ENCODE measurements at regions not wholly inside any gene's neighbourhood (a gene's known extent, or its start where the extent isn't known, plus 50 kb on each side); places are given as distances from the start of the nearest gene placed in this dataset.
"Not testable (repeated sequence)": the region's sequence is repeated elsewhere in the genome, so short reads cannot be mapped to it uniquely, and the experiment has no call there.

DNA sequence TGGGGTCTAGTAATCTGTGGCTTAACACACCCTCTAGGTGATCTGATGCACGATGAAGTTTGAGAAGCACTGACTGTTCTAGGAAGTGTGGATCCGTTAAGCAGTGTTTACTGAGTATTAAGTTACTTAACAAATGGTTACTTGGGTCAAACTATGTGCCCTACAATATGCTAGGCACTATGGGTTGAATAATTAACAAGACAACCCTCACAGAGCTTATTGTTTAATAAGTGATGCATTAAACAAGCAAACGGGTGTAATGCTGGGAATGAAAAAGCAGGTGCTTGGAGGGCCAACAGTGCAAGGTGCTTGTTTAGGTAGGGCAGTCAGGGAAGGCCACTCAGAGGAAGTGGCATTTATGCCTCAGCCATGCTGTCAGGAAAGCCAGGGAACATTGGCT lies 378.0 kb upstream of the PODXL start:
- DNase-seq, result no peak

DNA sequence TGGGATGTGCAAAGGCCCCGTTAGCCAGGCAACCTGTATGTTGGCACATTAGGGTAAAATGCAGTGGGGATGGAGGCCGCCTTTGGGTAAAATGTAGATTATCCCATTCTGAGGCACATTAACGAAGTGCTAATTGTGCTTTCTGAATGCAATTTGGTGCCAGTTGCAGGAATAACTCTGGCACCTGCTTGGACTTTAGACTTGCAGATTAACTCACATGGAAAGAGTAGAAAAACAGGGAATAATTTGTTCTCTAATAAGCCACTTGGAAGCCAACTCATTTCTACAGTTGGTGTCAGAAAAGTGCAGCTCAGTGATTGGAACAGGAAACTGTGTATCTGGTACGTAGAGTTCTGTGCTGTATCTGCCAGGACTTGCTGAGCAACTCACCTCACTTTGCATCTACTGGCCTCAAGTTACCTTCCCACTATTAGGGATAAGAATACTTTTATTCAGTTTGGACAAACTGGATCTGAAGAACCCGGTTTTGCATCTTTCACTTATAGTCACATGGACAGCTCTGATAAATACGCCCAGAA lies 377.4 kb upstream of the PODXL start:
- no peak for DNase-seq

DNA sequence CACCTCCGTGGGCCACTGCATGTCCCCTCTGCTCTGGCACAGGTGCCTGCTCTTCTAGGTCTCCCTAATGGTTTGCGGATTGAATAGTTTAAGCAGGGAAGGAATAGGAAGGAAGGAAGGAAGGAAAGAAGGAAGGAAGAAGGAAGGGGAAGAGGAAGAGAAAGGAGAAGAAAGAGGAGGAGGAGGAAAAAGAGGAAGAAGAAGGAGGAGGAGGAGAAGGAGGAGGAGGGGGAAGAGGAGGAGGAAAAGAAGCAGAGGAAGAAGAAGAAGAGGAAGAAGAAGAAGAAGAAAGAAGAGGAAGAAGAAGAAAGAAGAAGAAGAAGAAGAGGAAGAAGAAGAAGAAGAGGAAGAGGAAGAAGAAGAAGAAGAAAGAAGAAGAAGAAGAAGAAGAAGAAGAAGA lies 376.8 kb upstream of the PODXL start:
- DNase-seq, result not testable (repeated sequence)

DNA sequence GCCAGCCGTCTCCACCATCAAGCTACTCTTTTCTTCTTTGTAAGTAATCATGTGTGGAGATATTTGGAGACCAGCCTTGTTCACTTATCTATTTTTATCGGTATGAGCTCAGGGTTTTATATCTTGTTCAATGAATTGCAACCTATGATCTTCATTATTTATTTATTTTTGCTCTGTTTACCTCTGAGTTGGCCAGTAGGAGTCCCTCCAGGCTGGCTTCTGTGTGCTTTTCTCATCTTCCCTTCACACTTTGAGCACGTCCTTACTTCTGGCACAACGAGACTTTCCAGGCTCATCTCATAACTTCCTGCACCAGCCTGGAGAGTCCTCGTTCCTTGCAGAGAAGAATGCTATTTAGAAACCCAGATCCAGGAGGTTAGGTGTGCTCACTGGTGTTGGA lies 375.8 kb upstream of the PODXL start:
- DNase-seq, result no peak

DNA sequence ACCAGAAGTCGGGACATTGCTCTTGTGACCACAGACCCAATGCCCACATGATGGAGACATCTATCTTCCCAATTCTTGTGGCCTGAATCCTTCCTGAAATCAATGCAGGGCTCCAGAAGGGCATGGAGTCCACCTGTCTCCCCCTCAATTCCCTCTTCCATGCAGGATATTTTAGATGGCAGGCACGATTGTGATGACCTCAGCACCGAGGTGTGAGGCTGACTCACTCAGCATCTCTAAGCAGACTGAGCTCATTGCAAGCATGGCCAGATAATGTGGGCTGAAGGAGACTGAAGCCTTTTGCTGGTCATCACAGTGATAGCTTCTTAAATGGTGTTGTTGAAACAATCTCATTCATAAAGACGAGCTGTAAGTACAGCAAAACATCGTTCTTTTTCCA lies 374.9 kb upstream of the PODXL start:
- DNase-seq, result no peak

DNA sequence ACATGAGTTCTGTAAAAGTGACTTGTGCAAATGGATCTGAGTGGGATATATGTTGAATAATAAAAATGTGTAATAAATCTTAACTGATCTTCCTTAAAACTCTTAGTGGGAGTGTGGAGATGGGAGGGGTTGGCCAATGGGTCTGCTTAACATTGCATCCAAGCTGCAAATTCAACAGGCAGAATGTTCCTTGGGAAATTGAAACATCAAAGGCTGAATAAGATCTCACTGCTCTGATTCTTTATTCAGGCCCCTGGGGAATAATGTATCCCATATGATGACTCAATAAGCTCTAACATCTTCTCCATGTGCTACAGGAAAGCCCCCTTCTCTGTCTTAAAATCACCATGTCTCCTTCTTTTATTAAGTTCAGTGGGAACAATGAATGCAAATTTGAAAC lies 373.2 kb upstream of the PODXL start:
- DNase-seq, result no peak

DNA sequence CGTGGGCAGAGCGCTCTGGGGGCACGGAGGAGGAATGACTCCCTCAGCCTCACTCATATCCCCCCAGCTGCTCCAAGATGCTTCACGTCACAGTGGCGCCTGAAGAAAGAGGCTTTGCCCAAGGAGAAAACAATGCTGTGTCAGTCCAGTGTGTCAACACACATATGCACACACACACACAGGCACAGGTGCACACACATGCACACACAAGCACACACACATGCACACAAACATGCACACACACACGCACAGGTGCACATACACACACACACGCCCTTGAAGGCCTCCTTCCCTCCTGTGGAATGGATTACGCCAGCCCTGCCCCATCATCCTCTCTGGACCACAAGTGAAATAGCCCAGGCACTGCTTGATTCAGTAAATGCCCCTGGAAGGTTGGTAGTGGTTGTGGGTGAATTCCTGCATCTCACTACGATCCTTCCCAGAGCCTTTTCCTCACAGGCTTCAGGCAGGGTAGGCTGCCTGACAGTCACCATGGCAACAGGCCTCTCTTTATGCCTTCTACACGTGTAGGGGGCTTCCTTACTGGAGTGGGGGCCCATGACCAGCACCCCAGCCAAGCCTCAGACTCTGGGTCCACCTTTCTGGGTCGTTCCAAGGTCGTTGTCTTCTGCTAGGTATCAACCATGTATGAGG lies 371.5 kb upstream of the PODXL start:
- no peak for DNase-seq

DNA sequence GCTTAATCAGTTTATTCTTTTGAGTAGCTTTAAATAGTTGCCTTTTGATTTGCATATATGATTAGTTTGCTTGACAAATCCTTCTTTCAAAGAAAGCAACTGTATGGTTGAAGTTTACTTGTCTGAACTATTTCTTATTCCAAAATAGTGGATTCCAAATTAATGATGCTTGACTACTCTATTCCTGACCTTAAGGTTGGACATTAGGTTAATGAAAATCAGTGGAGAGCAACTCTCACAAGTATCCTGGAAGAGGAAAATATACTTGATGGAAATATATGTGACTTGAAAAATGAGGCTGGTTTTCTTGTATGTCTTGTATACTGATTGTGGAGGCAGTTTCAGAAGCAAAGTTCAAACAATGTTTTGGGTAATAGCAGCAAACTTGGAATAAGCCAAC lies 369.2 kb upstream of the PODXL start:
- no peak for DNase-seq

DNA sequence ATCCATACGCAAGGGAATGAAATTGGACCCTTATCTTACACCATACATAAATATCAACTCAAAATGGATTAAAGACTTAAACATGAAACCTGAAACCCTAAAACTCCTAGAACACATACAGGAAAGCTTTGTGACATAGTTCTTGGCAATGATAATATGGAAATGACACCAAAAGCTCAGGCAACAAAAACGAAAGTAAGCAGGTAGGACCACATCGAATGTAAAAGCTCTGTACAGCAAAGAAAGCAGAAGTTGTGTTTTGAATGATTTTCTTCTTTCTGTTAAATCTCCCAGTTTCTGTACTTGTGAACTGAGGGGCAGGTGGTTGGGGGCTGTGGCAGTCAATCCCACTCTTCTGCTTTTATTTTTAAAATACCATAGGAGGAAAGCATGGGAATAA lies 368.4 kb upstream of the PODXL start:
- DNase-seq, result no peak

DNA sequence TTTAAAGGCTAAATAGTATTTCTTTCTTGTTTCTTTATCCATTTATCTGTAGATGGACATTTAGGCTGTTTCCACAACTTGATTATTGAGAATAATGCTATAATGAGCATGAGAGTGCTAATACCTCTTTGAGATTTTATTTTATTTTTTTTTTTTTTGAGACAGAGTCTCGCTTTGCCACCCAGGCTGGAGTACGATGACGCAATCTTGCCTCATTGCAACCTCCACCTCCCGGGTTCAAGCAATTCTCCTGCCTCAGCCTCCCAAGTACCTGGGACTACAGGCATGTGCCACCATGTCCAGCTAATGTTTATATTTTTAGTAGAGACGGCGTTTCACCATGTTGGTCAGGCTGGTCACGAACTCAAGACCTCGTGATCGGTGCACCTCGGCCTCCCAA lies 366.5 kb upstream of the PODXL start:
- DNase-seq, result not testable (repeated sequence)

DNA sequence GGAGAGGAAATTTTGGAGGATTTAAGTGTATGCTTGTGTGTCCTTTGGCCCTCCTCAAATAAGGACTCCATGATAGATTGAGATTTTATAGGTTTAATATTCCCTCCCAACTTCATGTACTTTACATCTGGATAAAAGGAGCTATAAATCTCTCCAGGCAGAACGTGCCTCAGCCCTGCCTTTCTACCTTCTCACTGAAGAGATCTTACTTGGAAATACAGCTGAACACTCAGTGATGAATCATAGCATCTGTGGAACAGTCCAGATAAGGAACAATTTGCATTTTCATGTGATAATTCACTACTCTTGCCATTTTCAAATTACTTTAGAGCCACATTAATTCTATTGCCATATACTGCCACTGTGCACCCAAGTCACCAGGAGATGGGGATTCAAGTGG lies 364.6 kb upstream of the PODXL start:
- no peak for DNase-seq

DNA sequence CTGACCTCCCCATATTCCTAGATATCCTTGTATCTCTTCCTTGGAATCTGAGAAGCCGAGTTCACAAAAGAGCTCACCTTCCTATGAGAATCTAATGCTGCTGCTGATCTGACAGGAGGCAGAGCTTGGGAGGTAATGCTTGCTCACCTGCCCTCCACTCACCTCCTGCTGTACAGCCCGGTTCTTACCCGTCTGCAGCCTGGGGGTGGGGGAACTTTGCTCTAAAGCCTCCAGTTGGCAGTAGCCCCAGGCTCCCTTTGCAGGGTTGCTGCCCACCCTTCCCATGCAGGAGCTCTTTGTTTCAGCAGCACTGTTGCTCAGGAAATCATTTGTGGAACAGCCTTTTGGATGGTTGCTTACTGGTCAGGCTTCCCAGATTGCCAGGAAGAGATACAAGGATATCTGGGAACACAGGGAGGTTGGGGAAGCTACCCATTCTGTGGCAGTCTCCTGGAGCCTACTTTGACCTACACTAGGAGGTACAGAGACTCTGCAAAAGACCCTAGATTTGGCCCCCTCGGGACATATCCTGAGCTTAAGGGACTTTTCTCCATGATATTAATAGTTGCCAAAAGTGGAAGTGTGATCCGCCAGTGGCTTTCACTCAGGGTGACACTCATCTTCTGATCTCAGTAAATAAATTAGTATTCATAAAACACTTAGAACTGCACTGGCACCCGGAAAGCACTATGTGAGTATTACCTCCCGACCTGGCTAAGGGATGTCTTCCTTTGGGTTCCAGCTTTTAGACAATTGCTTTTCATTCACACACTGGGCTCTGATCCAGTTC lies 363.7 kb upstream of the PODXL start:
- no peak for DNase-seq

DNA sequence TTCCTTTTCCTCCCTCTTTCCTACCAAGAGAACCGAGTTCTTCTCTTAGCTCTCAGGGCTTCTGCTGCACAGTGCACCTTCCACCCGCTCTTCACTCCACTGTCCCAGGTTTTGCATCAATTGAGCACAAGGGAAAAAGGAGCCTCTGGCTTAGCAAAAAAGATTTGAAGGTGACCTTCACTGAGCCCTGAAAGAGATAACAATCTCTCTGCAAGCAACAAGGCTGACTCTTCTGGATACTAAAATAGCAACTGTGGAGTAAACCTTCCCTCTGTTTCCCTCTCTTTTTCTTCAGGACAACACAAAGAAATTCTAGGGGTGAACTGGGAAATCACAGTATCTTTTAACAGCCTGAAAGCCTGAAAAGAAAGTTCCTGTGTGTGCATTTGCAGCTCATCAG lies 354.7 kb upstream of the PODXL start:
- no peak for DNase-seq

DNA sequence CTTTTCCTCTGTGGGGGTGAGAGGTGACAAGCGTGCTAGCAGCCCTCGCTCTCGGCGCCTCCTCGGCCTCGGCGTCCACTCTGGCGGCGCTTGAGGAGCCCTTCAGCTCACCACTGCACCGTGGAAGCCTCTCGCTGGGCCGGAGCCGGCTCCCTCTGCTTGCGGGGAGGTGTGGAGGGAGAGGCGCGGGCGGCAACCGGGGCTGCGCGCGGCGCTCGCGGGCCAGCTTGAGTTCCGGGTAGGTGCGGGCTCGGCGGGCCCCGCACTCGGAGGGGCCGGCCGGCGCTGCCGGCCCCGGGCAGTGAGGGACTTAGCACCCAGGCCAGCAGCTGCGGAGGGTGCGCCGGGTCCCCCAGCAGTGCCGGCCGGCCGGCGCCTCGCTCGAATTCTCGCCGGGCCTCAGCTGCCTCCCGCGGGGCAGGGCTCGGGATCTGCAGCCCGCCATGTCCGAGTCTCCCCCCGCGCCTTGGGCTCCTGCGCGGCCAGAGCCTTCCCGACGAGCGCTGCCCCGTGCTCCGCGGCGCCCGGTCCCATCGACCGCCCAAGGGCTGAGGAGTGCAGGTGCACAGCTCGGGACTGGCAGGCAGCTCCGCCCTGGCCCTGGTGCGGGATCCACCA lies 352.8 kb upstream of the PODXL start:
- peak; percentile 65 for DNase-seq

DNA sequence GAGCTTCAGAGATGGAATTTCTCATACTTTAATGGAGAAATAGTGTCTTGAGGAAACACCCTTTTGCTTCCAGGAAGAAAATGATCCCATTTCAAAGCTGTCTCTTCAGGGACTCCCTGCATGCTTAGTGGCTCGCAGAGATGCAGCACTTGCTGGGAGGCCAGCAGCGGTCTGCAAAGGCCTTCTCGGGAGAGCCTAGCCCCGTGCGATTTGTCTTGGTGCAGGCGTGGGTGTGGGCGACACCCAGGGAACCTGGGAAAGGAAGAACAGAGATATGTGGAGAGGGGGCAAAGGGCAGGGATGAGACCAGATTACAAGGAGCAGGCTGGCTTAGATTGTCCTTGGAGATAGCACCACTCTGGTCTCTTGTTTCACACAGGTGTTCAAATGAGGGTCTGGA lies 352.3 kb upstream of the PODXL start:
- DNase-seq, result no peak

DNA sequence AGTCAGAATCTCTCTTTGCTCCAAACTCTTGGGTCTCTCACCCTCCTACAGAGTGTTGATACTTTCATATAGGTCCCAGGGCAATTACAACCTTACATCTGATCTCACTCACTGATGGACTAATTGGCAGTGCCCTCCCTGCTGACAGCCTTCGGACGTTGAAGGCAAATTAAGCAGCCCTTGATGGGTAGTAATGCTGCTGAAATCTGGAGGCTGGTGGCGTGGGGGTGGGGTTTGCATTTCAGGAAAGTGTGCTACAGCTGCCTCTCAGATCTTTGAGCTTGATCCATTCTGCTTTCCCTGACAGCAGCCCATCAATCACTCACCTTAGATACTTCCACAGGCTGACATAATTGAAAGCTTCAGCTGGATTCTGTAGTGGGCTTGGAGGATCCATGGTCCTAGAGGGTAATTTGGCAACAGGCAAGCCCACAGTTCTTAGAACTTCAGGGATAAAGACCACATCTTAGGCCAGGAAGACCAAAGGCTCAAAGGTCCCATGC lies 349.1 kb upstream of the PODXL start:
- DNase-seq, result no peak

DNA sequence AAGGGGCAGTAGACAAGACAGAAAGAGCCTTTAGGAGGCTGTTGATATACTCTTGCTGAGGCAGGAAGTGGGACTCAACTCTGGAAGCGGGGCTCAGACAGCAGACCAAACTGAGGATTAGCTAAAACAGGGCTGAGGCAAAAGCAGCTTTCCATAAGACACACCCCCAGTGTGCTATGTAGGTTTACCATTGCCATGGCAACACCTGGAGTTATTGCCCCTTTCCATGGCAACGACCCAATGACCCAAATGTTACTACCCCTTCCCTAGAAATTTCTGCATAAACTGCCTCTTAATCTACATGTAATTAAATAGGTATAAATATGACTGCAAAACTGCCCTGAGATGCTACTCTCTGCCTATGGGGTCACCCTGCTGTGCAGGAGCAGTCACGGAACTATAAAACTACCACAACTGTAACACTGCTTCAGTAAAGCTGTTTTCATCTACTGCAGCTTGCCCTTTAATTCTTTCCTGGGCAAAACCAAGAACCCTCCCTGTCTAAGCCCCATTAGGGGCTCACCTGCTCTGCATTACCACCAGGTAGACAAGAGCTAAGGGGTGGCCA lies 348.4 kb upstream of the PODXL start:
- no peak for DNase-seq

DNA sequence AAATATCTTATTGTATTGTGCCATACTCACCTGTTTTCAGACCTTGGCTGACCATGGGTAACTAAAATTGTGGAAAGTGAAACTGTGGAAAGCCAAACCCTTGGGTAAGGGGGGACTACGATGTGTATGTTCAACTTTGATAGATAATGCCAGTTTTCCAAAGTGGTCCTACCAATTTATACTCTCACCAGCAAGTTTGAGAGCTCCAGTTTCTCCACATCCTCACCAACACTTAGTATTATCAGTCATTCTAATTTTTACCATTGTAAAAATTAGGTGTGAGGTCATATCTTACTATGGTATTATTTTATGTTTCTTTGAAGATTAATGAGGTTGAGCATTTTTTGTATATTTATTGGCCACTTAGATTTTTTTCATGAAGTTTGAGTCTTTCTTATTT lies 346.9 kb upstream of the PODXL start:
- DNase-seq, result no peak

DNA sequence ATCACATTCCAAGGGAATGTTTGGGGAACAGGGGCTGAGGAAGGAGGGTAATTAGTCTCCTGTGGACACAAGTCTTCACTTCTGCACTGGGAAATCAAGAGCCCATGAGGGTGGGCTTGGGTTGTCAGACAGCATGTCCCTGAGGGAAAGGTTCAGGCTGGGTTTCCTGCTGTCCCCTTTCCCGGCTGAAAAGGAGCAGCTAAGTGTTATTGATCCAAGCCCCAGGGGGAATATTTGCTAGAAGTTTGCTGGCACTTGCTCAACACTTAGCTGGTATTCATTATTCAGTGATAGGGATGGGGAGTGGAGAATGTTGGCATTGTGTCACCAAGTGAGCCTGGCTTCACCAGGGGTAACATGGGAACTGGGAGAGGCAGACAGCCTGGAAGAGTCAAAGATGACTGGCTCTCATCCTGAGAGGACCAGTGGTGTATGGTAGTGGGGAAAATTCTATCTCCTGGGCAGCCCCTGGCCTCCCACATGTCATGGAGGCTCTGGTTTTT lies 344.4 kb upstream of the PODXL start:
- no peak for DNase-seq

DNA sequence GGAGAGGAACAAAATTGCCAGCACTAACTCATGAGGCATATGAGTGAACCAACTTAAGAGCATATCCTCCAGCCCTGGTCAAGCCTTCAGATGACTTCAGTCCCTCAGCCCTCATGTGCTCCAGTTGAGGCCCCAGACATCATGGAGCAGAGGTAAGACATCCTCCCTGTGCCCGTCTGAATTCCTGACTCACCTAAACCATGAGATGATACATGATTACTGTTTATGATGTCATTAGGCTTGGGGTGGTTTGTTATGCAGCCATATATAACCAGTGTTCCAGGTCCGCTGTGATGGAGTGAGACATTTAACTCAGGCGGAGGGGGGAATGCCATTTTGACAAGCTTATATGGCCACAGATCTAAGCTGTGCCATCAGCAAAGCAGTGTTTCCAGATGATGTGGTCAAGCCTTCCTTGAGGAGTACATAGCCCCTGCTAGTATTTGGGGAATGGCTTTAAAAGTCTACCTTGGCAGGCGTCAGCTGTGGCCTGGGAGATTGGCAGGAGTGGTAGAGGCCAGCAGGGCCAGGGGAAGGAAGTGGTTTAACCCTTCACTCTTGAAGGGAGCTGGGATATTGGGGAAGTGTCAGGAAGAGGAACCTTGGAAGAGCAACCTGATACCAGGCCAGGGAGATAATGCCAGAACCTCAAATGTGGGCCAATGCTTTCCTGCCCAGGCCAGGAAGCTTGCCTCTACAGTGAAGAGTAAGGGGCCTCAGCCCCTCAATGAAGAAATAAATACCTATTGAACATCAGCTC lies 343.0 kb upstream of the PODXL start:
- no peak for DNase-seq

DNA sequence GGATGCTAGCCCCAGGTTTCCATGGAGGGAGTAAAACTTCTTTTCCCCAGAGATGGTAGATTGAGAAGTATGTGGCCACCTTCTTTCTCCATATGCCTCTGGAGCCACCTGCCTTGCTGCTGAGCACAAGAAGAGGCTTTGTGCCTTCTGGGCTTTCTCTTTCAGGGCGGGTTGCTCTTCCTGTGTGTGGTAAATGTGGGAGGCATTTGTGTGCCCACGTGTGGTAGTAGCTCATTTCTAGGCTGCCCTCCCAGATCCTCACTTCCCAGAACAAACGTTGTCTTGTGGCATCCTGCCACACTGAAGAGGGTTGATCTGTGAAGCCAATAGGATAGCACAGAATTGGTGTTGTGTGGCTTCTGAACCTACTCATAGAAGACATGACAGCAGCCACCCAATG lies 342.0 kb upstream of the PODXL start:
- no peak for DNase-seq

DNA sequence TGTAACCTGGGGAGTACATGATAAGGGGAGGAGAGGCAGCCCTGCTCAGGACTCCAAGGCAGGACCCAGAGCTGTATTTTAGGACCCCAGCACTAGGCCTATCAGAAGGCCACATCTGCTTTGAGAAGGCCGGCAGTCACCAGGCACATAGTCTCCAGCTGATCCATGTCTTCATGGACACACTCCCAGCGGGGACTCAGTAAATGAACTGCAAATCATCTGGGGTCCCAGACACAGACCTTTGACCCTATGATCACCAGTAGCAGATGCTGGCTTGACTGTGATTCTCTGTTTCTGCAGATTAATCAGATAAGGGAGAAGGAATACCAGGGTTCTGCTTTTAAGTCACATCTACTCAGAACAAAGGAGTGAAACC lies 341.4 kb upstream of the PODXL start:
- DNase-seq, result no peak

Data from right kidney (tissue), 1 donor.